ENCODE measurements at regions not wholly inside any gene's neighbourhood (a gene's known extent, or its start where the extent isn't known, plus 50 kb on each side); places are given as distances from the start of the nearest gene placed in this dataset.

DNA sequence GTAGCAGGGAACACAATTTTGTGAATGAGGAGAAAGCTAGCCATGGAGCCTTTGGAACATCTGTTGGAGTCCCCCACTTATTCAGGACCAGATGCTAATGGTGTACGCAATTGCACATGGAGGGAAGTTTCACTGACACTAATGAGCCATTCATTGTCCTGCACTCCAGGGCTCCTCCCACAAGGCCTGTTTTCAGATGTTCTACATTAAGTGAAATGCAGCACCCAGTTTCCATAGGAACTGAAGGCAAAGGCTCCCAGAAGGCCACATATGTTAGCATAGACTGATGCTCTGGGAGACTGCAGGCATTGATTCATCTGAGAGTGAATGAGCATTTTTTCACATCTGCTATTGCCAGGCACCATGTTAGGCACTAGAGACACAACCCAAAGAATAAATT is 399.5 kb downstream of the ETS1 start:
- no peak for DNase-seq

DNA sequence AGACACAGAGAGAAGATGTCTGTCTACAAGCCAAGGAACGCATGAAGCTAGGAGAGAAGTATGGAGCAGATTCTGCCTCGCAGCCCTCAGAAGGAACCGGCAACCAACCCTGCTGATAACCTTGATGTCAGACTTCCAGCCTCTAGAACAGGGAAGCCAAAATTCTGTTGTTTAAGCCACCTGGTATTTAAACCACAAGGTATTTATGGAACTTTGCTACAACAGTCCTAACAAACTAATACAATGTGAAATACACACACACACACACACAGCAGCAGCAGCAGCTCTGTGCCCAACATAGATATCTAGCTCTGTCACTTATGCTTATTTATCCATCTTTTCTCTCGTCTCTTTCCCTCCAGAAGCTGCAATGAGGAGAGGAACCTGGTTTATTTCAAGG is 400.0 kb downstream of the ETS1 start:
- DNase-seq: no peak

GRCh38 chr11:128184981-128185380 is 402.4 kb downstream of the ETS1 start:
- no peak for DNase-seq

GRCh38 chr11:128182844-128183243 is 404.5 kb downstream of the ETS1 start:
- DNase-seq: no peak

GRCh38 chr11:128181984-128182383 is 405.4 kb downstream of the ETS1 start:
- DNase-seq: no peak

DNA sequence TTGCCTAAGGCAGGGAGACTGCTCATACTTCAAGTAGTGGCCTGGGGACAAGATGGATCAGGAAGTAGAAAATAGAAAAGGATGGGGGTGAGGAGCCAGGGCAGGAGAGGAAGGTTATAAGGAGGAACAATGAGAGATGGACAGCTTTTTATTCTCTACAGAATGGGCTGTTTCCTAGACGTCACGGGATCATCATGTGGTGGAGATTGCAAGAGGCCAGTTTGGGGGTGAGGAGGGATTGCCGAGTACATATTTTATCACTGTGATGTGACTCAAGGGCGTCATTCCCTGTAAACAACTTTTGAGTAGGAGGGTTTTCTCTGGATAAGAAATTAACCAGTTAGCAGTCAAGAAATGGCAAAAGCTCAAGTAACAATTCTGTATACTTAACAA is 406.3 kb downstream of the ETS1 start:
- no peak for DNase-seq

- DNase-seq: no peak
Measured at GRCh38 chr11:128180441-128181087, 406.8 kb downstream of the ETS1 start.

GRCh38 chr11:128179512-128179911 is 407.8 kb downstream of the ETS1 start:
- DNase-seq: no peak

DNA sequence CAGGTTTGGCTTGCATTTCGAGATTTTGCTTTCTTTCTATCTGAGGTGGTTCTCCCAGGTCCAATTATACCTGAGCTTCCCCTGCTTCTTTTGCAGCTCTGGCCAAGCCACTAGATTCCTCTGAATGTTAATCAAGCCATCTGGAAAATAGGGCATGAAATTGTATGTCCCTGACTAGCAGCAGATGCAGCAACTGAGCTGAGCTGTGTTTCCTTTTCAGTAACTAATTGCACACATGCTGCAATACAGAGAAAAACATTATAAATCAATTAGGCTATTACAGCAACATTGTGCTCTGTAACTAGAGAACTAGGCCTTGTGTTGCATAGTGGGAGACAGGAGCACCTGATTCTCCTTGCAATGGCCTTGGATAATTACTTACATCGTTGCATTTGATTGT is 408.3 kb downstream of the ETS1 start:
- no peak for DNase-seq

DNA sequence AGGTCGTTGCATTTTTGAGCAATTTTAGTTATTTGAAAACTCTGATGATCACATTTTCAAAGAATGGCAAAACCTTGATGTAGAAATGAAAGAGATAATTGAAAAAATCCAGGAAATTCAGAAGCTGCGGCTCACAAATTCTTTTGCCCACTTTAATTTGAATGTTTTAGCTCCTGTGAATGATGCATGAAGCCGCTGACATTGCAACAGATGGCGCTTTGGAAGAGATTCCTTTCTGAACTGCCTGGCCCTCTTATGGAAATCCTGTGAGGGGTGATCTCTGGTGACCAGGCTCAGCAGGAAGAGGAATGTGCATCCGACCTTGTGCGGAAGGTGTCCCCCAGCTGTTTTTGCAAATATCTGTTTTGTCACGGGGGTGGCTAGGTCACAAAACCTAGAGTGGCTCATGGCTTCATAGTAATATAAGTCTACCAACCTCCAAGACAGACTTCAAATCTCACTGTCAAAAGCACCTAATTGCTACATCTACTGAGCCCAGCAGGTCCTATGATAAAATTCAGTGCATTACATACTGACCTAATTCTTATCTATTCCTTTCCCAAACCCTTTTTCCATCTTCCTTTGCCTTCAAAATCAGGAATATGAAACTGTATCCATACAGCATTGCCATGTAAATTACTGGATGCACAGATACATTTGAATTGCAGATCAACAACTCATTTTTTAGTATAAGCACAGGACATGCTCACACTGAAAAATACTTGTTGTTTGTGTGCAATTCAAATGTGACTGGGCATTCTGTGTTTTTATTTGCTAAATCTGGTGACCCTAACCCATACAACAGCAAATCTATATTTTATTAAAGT is 412.7 kb downstream of the ETS1 start:
- DNase-seq: no peak

DNA sequence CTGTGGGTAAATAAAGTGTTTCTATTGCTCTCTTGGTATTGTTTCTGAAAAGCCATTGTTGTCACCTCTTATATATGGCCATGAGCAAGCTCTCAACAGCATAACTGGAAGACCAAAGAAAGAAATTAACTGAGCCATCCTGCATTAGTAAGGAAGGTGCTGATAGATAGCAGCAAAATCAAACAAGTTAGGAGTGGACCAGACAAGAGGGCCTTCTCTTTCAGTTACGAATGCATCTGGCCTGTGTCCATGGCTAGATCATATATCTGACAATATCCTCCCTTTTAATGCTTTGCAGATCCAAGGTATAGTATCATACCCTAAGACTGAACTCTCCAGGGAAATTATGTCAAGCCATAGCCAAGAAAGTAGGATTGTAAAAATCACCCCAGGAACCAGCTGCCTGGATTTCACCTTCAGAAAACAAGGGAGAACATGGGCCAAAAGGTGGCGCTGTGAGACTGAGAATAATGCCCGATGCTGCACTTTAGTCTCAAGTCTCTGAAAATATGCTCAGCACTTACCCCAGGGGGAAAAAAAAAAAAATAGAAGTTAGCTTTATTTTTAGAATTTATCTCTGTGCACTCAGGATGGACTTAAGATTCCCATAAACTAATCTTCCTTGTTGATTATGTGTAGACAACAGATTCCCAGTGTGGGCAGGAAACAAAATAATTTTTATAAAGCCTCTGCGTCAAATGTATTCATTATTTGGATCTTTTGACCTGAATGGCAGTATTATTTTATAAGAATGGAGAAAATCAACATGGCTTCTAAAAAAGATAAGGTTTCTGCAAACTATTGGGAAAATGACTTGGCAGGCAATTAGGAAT is 415.1 kb downstream of the ETS1 start:
- DNase-seq: peak; percentile 92 to 93

DNA sequence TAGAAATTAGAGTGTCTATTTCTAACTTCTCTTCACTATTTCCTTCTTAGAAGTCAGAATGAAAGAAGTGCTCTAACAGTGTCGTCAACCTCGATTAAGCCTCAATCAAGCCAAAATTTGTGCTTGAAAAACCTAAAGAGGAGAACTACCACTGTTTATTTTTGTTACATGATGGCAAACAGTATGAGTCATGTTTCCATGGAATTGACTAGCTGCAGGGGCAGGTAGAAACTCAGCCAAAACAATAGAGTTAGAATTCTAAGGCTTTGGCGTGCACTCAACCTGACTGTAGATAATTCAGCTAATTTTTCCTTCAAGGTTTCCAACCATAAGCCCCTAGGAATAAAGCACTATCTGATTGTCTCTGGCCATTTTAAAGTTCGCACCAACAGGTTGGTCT is 415.9 kb downstream of the ETS1 start:
- no peak for DNase-seq

- DNase-seq: no peak
Measured at GRCh38 chr11:128165572-128165971, 421.8 kb downstream of the ETS1 start.

- DNase-seq: no peak
Measured at GRCh38 chr11:128164080-128164741, 423.1 kb downstream of the ETS1 start.

DNA sequence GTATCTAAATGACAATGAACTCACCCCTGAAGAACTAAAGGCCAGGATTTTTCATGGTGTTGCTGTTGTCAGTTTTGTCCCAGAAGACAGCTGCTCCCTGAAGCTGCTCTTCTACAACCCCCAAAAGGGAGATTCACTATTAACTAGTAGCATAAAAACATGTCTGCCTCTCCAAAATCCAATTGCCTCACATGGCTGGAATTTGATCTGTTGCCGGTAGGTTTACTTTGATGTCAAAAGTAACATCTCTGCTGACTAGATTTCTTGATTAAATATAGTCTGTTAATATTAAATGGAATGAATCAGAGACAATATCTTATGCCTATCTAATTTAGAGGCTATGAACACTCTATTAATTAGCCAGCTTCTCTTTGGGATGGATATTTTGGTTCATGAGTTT is 425.4 kb downstream of the ETS1 start:
- DNase-seq: no peak

- DNase-seq: no peak
Measured at GRCh38 chr11:128161436-128161835, 425.9 kb downstream of the ETS1 start.

DNA sequence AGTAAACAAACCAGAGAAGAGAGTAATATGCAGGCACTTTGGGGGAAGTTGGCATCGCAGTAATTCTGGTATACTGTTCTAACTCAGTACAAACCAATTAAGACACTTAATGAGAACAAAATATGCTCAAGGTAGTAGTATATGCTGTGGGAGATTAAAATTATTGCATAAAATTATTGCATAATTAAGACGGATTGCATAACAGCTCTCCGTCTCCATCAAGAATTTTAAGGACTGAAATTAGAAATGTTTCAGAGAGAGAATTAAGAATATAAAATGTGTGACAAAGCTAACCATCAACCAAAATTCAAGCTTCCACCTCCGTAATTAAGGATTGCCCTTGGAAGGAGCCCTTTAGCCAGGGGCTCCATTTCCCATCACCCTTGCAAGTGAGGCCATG is 428.5 kb downstream of the ETS1 start:
- DNase-seq: no peak

GRCh38 chr11:128157423-128158298 is 429.7 kb downstream of the ETS1 start:
- DNase-seq: peak; percentile 47 to 74

DNA sequence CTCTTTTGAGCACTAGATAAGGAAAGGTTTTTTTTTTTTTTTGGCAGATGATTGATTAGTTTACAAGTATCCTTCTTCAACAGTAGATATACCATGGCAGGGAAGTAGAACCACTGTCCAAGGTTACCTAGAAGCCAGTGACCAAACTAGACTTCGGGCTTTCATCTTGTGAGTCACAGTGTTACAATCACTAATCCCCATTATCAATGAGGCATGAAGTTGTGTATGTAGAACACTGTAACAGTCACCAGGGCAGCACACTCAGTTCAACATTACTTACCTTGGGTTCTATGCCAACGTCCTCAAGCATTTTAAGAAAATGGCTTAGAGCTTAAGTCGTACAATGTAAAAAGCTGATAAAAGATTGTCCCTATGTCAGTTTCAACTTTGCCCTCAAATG is 430.9 kb downstream of the ETS1 start:
- no peak for DNase-seq

GRCh38 chr11:128155590-128155989 is 431.8 kb downstream of the ETS1 start:
- no peak for DNase-seq

GRCh38 chr11:128153697-128154048 is 433.7 kb downstream of the ETS1 start:
- no peak for DNase-seq
